Neural progenitor cell (in vitro differentiated cells): ENCODE measurements at regions not wholly inside any gene's neighbourhood (a gene's known extent, or its start where the extent isn't known, plus 50 kb on each side); places are given as distances from the start of the nearest gene placed in this dataset.

ENCODE experiments used
- CTCF ChIP-seq: fragments of 200-600 bp; sonication (generic); IDR thresholded peaks from 2 replicates; pipeline ENCODE4 v1.5.1; 2017; ENCODE audit warnings: antibody characterized with exemption, mild to moderate bottlenecking
- EZH2 ChIP-seq: fragments of 200-600 bp; sonication (generic); IDR thresholded peaks from 2 replicates; pipeline ENCODE4 v1.6.1; 2017; ENCODE audit warnings: antibody characterized with exemption, mild to moderate bottlenecking, moderate library complexity
- EZH2phosphoT487 ChIP-seq: fragments of 200-600 bp; sonication (generic); IDR thresholded peaks from 2 replicates; pipeline ENCODE4 v1.6.1; 2017; ENCODE audit warnings: antibody characterized with exemption

- no peak for TF ChIP-seq CTCF
- no peak for TF ChIP-seq EZH2
- TF ChIP-seq EZH2phosphoT487 = no peak
These were observed 440.9 kb upstream of the UBE2E3 start for GRCh38 chr2:180539541-180539940.
